Aorta (tissue), 5 donors: ENCODE measurements at regions not wholly inside any gene's neighbourhood (a gene's known extent, or its start where the extent isn't known, plus 50 kb on each side); places are given as distances from the start of the nearest gene placed in this dataset.

ENCODE experiments used
- ATAC-seq: fragments of 200-7000 bp; cut with Tn5 transposase; one replicate; pipeline ENCODE4 v1.9.1; 2022; ENCODE audit warnings: moderate library complexity; ENCODE audit not compliant: low FRiP score
- DNase-seq, 2 donors: peaks; one replicate each; pipeline ENCODE4 v3.0.0-alpha.2; 2020
- H3K27ac ChIP-seq, 2 donors: one replicate each; pipeline ENCODE4 v1.5.1; 2013; ENCODE audit warnings: low read length in 2 of 2, mild to moderate bottlenecking in 2 of 2, moderate library complexity in 2 of 2, control low read depth in 1 of 2, inconsistent platforms in 1 of 2, low read depth in 1 of 2
- H3K27me3 ChIP-seq, 2 donors: one replicate each; pipeline ENCODE4 v1.6.1; 2013; ENCODE audit warnings: control low read depth in 1 of 2, low read length in 1 of 2, mild to moderate bottlenecking in 1 of 2, moderate library complexity in 1 of 2; ENCODE audit not compliant: insufficient read depth in 2 of 2, control insufficient read depth in 1 of 2
- H3K36me3 ChIP-seq, 2 donors: one replicate each; pipeline ENCODE4 v1.6.1; 2013; ENCODE audit warnings: control low read depth in 1 of 2, low read length in 1 of 2, mild to moderate bottlenecking in 1 of 2; ENCODE audit not compliant: insufficient read depth in 2 of 2, control insufficient read depth in 1 of 2
- H3K4me1 ChIP-seq, 2 donors: one replicate each; pipeline ENCODE4 v1.6.1; 2013; ENCODE audit warnings: low read length in 2 of 2, control low read depth in 1 of 2, mild to moderate bottlenecking in 1 of 2, moderate library complexity in 1 of 2; ENCODE audit not compliant: insufficient read depth in 2 of 2, control insufficient read depth in 1 of 2
- H3K4me3 ChIP-seq, 2 donors: one replicate each; pipeline ENCODE4 v1.5.1; 2013; ENCODE audit warnings: low read length in 2 of 2, control low read depth in 1 of 2, mild to moderate bottlenecking in 1 of 2
- H3K9me3 ChIP-seq: one replicate; pipeline ENCODE4 v1.6.1; 2013; ENCODE audit warnings: mild to moderate bottlenecking, low read length; ENCODE audit not compliant: control insufficient read depth
- WGBS, 2 donors: extraction: QIAGEN DNeasy Blood & Tissue Kit; methylation state at CpG; one replicate each; pipeline ENCODE4 v1.1.7; 2013; 5-methylcytosine and 5-hydroxymethylcytosine counted together
- intact Hi-C, 2 donors: fragments of 100-400 bp; cut with DNase I; formaldehyde crosslinking; loops; one replicate each; pipeline versions ENCODE4 v1.14.2 to v1.15.0; 2022
- donor health status: healthy with polysubstance abuse.
- donor health status: Bipolar disorder and iron deficiency.
- donor health status: DM: no; HTN: no; CAD: no.
- donor health status: DM: no; HTN: no; CAD: no.
- donor health status: DM: yes; HTN: yes; CAD: no.

DNA sequence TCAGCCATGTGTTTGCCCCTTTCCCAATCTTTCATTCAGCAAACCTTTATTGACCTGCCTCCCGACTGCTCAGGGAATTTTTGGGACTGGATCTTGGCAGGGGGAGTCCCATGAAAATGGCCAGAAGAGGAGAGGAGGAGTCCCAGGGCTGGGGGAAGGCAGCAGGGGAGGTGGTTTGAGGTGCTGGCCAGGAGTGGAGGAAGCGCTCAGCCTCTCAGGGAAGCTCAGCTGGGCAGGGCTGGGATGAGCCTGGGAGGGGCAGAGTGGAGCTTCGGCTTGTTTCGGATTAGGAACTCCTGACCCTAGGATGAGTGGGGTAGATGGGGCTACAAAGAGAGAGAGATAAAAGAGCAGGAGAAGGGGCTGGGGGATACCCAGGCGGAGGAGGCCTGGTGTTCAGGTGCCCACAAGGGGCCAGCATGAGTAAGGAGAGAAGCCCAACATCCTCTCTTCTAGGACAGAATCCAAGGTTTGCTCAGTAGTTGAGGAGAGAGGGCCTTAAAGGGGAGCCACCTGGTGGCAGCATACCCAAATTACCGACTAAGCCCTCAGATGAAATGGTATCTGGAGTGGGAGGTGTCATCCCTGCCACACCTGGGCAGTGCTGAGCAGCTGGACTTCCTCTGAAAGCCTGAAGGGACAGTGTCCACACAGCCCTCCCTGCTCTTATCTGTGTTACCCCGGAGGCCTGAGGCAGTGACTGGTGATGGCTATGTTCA is 91.1 kb downstream of the INHBB start:
- ATAC-seq (no peak), DNase-seq (no peak)
- WGBS, 2 donors = 88 to 90% methylated on average over 7 of the region's 7 CpGs

DNA sequence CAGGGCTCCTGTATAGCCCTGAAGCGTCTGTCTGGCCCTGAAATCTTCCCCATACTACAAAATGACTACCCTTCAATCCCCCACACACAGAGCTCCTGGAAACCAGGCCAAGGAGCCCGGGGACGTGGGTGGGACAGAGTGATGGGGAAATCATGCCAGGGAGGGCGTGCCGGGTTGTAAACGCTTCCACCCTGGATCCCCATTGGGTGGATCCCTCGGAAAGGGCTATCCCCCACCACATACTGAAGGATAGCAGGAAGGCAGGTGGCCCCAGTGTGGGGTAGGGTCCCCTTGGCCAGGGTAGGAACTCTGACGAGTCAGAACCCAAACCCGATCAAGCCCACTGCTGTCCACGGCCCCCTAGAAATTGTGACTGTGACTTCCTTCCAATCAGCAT is 91.7 kb downstream of the INHBB start:
- no peak for ATAC-seq
- H3K27ac ChIP-seq = no peak overlapping the region

More for the DNA sequence above, 91.1 kb downstream of the INHBB start:
- Histone ChIP-seq H3K4me3 (no peak overlapping the region), H3K27ac (no peak overlapping the region), H3K36me3 (no peaks in the 10 kb centered on the region), H3K9me3 (no peaks in the 10 kb centered on the region), H3K27me3 (no peaks in the 10 kb centered on the region), H3K4me1 (no peaks in the 10 kb centered on the region)
- intact Hi-C loops = no loop called here

DNA sequence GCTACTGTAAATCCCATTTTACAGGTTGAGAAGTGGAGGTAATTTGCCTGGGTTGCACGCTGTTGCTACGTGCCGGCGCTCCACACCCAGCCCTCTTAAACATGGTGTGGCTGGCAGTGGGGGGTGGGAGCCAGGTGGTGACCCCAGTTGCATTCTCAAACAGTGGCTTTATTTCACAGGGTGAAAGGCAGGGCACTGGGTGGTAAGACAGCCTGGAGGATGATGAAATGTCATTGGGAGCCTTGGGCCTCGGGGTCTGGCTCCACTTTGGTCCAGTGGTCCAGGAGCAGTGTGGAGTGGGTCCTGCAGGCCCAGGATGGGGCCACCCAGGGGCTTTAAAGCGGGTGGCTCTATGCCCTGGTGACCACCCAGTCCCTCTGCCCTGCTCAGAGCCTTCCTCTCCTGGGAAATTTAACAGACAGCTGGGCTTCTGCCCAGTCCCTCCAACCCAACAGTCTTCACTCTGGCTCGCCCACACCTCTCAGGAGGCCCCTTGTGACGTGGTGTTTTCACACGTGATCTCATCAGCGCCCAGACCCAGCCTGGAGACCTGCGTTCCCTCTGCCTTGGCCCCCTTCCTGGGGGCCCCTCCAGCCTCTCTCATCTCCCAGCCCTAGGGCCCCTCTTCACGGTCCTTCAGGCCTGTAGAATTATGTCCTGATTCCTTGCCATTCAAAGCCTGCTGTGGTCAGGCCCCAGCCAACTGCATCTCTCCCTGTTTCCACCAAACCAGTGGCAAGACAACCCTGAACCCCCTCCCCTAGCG is 92.5 kb downstream of the INHBB start:
- Histone ChIP-seq H3K27me3 (no peaks in the 10 kb centered on the region), H3K36me3 (no peaks in the 10 kb centered on the region), H3K9me3 (no peaks in the 10 kb centered on the region), H3K4me3 (no peak overlapping the region), H3K4me1 (no peaks in the 10 kb centered on the region), H3K27ac (no peak overlapping the region)
- ATAC-seq (no peak), DNase-seq (no peak)
- intact Hi-C loops = no loop called here
- WGBS, 2 donors = 92 to 94% methylated on average over 13 of the region's 13 CpGs

More for the DNA sequence above, 91.7 kb downstream of the INHBB start:
- 92 to 94% methylated on average over 10 of the region's 10 CpGs for WGBS, 2 donors
- Histone ChIP-seq H3K4me3 (no peak overlapping the region), H3K27me3 (no peaks in the 10 kb centered on the region), H3K36me3 (no peaks in the 10 kb centered on the region), H3K4me1 (no peaks in the 10 kb centered on the region), H3K9me3 (no peaks in the 10 kb centered on the region)
- intact Hi-C loops = no loop called here
- DNase-seq = no peak

DNA sequence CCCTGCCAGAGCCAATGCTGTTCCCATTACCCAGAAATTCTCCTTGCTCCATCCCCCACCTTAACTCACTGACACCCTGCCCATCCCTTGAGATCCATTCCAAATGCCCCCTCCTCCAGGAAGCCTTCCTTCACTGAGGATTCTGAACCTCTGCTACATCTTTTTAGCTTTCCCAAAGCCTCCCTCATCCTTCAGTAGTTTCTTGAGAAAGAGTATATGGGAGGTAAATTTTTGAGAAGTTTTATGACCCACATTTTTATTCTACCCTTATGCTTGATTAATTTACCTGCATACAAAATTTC is 93.1 kb downstream of the INHBB start:
- intact Hi-C loops = no loop called here
- Histone ChIP-seq H3K27me3 (no peaks in the 10 kb centered on the region), H3K4me1 (no peaks in the 10 kb centered on the region), H3K4me3 (no peak overlapping the region), H3K36me3 (no peaks in the 10 kb centered on the region), H3K27ac (no peak overlapping the region), H3K9me3 (no peaks in the 10 kb centered on the region)
- DNase-seq = no peak
- no peak for ATAC-seq

DNA sequence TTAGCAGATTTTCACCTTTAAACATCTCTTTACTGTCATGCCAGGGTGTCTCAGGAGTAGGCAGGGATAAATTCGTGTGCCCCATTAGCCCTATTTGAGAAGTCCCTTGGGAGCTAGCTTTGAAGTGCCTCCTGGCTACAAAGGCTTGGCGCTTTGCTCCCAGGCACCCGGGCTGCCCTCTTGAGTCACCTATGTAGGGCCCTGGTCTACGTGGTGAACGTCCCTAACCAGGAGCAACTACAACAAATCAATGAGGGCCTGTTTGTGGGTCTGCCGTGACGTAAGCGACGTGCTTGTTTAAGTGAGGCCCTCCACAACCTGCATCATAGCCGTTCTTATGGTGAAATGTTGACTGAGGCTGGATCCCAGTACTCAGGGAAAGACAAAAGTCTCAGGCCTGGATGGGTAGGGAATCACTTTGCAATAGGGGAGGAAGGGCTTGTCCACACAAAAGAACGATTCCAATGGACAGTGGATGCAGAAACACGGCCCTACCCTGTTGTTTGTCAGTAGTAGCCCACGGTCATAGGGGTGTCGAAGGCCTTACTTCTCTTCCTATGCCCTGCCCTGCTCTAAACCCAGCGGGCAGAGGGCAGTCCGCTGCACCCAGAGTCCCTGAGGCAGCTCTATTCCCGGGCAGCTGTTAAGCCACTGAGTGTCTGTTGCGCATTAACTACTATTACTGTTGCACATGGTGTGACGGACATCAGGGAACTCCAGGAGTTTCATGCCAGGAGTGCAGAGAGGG is 93.9 kb downstream of the INHBB start:
- H3K9me3 ChIP-seq = no peaks in the 10 kb centered on the region
- ATAC-seq (no peak), DNase-seq (no peak)
- H3K36me3 ChIP-seq = no peaks in the 10 kb centered on the region
- intact Hi-C loops = loop anchor here in 1 of 2 donors (10.0 kb wide), 1 partner anchor 95 kb away; the partner anchor contains the start of gene INHBB
- no peak overlapping the region for H3K27ac ChIP-seq
- WGBS, 2 donors = 94 to 95% methylated on average over 19 of the region's 19 CpGs
- no peaks in the 10 kb centered on the region for H3K27me3 ChIP-seq
- H3K4me3 ChIP-seq = no peak overlapping the region
- no peaks in the 10 kb centered on the region for H3K4me1 ChIP-seq

DNA sequence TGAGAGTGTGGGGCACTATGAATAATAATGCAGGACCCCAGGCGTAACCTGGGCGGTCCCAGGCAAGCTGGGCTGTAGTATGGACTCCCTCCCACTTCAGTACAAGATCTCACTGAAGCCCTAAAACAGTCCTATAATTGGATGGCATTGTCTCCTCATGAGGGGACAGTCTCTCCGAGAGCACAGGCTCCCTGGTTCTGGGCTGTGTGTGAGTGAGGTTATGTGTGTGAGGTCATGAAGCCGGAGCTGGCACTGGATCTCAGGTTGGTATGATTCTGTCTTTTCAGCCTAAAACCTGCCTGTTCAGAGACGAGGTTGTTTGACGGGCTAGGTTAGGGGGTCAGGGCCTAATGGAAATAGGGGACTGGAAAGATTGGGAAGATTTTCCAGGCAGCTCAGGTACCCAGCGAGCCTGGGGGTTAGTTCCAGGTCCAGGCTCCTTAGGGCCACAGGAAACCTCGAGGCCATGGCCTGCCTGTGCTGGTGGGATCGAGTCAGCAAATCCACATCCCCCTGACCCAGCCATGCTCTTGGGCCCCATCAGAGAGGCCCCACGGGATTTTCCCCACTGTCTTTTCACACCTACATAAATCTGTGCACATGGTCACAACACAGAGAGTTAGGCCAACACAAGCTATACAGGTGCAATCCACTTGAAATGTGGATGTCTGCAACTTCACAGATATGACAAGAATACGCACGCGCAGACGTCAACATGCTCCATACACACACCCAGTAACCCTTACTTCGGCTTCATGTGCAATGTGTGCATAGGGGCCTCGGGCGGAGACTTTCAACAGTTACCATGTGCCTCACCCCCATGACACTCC is 94.8 kb downstream of the INHBB start:
- no peaks in the 10 kb centered on the region for H3K9me3 ChIP-seq
- H3K27me3 ChIP-seq = no peaks in the 10 kb centered on the region
- intact Hi-C loops = loop anchor here in 1 of 2 donors (10.0 kb wide), 1 partner anchor 96 kb away; the partner anchor contains the start of gene INHBB
- WGBS, 2 donors = 95 to 97% methylated on average over 17 of the region's 17 CpGs
- H3K4me3 ChIP-seq = no peak overlapping the region
- DNase-seq = no peak
- no peaks in the 10 kb centered on the region for H3K36me3 ChIP-seq
- H3K4me1 ChIP-seq = no peaks in the 10 kb centered on the region
- no peak overlapping the region for H3K27ac ChIP-seq
- ATAC-seq = no peak

DNA sequence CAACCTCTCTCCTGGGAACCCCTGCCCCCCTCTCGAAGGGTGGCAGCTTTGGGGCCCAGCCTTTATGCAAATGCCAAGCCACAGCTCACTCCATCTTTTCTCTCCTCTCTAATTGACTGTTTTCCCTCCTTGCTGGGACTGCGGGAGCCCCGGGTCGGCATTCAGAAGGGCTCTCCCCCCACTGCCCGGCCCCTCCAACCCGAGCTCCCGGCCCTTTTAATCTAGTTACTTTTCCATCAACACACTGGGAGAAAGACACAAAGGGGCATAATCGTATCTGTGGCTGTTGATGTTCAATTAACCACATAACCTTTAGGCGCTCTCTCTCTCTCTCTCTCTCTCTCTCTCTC is 95.4 kb downstream of the INHBB start:
- Histone ChIP-seq H3K27ac (no peak overlapping the region), H3K9me3 (no peaks in the 10 kb centered on the region), H3K4me1 (no peaks in the 10 kb centered on the region), H3K36me3 (no peaks in the 10 kb centered on the region), H3K4me3 (no peak overlapping the region), H3K27me3 (no peaks in the 10 kb centered on the region)
- intact Hi-C loops = loop anchor here in 1 of 2 donors (10.0 kb wide), 1 partner anchor 97 kb away; the partner anchor contains the start of gene INHBB
- 82 to 90% methylated on average over 9 of the region's 9 CpGs for WGBS, 2 donors
- no peak for DNase-seq
- ATAC-seq = no peak

DNA sequence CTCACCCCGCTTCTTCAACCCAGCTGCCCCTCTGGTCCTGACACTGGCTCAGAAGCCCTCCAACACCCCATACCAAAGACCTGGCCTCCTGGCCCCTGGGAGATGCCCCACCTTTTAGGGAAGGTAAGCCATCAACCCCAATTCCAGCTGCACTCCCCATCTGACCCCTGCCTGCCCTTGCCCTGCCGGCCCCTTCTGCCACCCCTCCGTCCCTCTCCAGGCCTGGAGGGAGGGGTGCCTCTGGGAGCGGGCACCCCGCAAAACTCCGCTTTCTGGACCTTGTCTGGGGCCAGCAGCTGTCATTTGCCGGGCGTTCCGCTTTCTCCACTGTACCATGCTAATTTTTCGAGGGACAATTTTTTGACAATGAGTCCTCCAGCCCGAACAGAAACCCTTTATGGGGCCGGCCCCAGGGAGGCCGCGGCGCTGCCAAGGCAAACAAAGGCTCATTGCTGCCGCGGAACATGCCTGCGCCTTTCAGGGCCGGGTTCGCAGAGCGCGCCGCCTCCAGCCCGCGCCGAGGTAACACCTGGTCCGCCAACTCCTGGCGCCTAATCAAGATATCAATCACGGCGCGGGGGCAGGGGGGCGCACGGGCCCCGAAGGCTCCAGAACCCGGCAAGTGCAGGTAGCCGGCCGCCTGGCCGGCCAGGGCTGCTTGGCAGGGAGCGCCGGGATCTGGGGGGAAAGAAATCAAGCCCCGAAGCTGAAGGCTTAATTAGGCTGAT is 96.0 kb downstream of the INHBB start:
- no peaks in the 10 kb centered on the region for H3K27me3 ChIP-seq

More for the DNA sequence above, 96.0 kb downstream of the INHBB start:
- WGBS, 2 donors = 6 to 7% methylated on average over 40 to 41 of the region's 41 CpGs
- no peaks in the 10 kb centered on the region for H3K36me3 ChIP-seq
- DNase-seq (peak; percentile 70 to 87), ATAC-seq (peak; percentile 60)
- H3K27ac ChIP-seq = no peak overlapping the region
- H3K4me3 ChIP-seq = peak overlapping the region; percentile 6 to 17
- H3K4me1 ChIP-seq = no peaks in the 10 kb centered on the region
- H3K9me3 ChIP-seq = no peaks in the 10 kb centered on the region
- intact Hi-C loops = loop anchor here in 1 of 2 donors (10.0 kb wide), 1 partner anchor 97 kb away; the partner anchor contains the start of gene INHBB
